ENCODE measurements at regions not wholly inside any gene's neighbourhood (a gene's known extent, or its start where the extent isn't known, plus 50 kb on each side); places are given as distances from the start of the nearest gene placed in this dataset.

- TF ChIP-seq CEBPZ (IDR thresholded peaks at IDR 0.05; ENCODE audit: low read depth, low read length) (no peak), TCF3 (IDR thresholded peaks at IDR 0.05; ENCODE audit: borderline replicate concordance, insufficient read depth, low read depth, low read length) (no peak), WRNIP1 (IDR thresholded peaks at IDR 0.05; ENCODE audit: borderline replicate concordance, low read depth, low read length) (no peak), E4F1 (IDR thresholded peaks at IDR 0.05; ENCODE audit: borderline replicate concordance, partially characterized antibody) (no peak), NFYA (IDR thresholded peaks at IDR 0.05; ENCODE audit: borderline replicate concordance, low read depth, low read length) (no peak), BCL11A (IDR thresholded peaks at IDR 0.05; ENCODE audit: low read depth, low read length) (no peak), EED (IDR thresholded peaks at IDR 0.05; ENCODE audit: low read depth) (no peak), NFYB (IDR thresholded peaks at IDR 0.05; ENCODE audit: insufficient read depth, low read depth, low read length) (no peak)
Measured at GRCh38 chr1:91160363-91161075, 138.7 kb upstream of the ZNF644 start (continued).
